NOMO-1 treated with DMSO at 0.1 percent for 48 hours (cell line): ENCODE measurements at regions not wholly inside any gene's neighbourhood (a gene's known extent, or its start where the extent isn't known, plus 50 kb on each side); places are given as distances from the start of the nearest gene placed in this dataset.
"Not testable (repeated sequence)": the region's sequence is repeated elsewhere in the genome, so short reads cannot be mapped to it uniquely, and the experiment has no call there.

ENCODE experiments used
- DNase-seq: peaks from one replicate; lab custom pipeline; 2025; ENCODE audit not compliant: unreplicated experiment; lab: John Stamatoyannopoulos, UW

DNA sequence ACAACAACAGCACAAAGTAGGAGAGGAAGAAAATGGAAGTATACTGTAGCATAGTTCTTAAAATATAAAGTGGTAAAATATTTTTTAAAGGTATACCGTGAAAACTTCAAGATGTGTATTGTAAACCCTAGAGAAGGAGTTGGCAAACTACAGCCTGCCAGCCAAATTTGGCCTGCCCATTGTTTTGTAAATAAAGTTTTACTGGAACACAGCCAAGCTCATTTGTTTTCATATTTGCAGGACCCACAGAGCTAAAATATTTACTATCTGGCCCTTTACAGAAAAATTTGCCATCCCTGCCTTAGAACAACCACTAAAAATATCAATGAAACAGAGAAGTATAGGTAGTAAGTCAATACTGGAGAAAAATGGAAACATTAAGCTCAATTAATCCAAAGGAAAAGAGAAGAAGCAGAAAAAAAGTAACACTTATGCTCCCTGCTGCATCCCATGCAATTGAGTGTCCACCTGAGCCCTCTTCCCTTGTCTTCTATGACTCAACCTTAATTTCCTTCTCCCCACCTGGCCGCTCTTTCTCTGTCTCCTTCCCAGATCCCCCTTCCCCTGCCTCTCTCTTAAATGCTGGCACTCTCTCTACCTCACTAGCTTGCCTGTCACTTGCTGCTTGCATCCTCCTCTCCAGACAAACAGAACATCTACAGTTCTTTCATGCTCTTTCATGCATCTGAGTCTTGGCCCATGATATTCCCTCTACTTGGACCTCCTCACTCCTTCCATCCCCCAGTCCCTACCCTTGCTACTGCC is 50.6 kb upstream of the FER start:
- DNase-seq = no peak

DNA sequence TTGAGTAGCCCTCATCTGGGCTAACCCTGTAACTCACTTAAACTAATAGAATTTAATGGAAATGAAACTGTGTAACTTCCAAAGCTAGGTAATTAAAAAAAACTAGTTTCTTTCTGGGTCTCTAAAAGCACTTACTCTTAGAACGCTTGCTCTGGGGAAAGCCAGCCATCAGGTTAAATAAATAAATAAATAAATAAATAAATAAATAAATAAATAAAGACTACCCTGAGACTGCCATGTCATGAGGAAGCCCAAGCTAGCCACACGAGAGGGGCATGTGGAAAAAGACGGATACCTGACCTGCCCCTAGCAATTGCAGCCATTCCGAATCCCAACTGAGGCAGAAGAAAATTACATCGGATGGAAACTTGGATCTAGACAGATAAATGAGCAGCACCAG is 51.3 kb upstream of the FER start:
- no peak for DNase-seq

DNA sequence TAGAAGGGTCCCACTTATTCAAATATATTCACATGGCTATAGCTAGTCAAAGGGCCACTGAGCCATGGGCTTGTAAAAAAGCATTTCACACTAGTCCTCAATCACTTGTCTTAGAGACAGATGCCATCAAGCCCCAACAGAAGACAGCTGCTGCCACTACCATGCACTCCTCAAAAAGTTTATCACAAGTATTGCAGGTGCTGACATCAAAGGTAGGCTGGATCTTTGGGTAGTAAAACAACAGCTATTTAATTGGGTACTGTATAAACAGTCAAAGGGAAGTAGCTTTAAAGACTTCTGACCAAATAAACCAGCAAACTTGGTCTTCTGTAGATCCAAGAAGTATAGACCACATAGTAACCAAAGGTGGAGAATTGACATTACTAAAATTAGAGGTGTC is 59.2 kb upstream of the FER start:
- no peak for DNase-seq

DNA sequence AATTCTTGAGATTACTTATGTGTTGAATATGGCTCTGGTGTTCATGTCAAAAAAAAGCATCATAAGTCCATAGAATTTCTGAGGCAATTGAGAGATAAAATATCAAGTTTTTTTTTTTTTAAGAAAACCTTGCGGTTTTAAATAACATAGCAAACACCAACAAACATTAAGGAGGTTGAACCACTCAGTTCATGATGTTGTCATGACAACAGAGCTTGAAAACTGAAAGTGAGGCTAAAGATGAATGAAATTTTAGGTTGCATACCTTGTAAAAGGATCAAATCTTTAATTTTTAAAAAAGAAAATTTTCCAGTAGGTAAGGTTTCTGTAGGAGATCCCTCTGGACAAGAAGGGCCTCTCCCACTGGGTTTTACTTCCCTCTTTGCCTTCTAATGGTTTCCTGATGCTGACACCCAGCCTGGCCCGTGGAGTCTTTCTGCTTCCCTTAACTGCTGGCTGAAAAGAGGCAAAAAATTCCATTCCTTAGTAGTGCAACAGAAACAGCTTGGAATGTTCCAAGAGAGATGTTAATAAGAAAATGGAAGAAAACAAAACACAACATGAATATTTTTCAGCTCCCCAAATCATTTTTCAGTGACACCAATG is 60.0 kb upstream of the FER start:
- DNase-seq = no peak

DNA sequence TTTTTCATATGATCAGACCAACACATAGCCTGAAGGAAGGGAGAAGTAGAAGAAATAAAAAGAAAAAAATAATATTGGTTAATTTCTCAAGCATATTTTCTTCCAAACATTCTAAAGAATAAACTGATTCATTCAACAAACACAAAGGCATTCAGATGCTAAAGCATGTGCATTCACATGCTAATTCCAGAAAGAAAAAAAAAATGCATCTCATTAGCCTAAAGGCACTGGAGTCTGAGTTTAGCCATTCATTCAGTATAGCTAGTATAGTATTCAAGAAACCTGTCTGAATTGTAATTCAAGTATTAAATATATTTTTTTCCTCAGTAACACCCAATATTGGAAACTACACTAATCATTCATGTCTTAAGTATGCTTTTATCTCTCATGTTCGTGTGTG is 61.0 kb upstream of the FER start:
- DNase-seq = no peak

DNA sequence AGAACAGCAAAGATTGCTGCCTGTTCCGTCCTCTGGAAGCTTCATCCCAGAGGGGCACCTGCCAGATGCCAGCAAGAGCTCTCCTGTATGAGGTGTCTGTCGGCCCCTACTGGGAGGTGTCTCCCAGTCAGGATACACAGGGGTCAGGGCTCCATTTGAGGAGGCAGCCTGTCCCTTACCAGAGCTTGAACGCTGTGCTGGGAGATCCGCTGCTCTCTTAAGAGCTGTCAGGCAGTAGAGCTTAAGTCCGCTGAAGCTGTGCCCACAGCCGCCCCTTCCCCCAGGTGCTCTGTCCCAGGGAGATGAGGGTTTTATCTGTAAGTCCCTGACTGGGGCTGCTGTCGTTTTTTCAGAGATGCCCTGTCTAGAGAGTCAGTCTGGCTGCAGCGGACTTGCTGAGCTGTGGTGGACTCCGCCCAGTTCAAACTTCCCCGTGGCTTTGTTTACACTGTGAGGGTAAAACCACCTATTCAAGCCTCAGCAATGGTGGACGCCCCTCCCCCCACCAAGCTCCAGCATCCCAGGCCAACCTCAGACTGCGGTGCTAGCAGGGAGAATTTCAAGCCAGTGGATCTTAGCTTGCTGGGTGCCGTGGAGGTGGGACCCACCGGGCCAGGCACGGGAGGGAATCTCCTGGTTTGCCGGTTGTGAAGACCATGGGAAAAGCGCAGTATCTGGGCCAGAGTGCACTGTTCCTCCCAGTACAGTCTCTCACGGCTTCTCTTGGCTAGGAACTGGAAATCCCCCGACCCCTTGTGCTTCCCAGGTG is 62.1 kb upstream of the FER start:
- not testable (repeated sequence) for DNase-seq

DNA sequence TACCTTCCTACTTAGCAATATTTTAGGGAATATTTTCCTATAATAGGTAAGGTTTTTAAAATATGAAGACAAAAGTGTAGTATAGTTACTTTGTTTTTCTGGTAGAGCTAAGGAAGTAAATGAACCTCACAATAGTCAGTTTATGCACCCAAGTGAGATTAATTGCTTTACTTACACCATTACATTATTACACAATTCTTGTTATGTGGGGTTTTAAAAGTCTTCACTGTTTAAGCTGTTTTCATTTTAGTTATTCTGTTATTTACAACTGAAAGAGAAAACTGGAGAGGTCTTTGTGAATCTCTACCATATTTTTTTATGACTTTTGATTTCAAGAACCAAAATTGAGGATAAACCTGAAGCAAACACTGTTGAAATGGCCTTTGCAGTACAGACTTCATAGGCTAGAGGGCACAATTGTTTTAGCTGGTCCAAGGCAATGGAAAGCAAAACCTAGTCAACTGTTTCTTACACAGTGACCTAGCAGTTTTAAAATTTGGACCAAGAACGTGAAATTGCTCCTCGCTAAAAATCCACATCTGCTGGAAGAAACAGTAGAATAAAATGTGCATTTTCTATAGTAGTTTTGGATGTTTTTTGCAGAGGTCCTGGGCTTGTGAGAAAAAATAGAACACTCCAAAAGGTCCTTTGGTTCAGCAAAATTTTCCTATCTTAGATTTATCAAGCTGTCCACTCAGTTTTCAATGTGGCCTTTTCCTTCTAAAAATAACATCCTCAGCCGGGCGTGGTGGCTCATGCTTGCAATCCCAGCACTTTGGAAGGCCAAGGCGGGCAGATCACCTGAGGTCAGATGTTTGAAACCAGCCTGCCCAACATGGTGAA is 66.4 kb upstream of the FER start:
- peak; percentile 79 for DNase-seq

DNA sequence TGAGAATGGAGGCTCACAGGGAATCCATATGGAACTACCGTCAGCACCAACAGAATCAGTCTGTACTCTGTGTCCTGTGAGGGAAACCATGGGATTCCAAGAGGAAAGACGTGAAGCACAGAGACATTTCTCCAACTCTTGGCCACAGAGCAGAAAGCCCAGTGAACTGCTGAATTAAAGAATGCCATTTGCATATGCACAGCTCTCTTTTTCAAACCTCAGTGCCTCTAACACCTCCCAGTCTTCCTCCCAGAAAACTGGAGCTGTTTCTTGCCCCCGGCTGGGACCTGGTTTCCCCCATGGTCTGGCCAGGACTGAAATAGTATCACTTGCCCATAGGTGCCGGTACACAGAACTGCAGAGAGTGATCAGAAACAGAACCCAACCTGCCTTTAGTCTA is 69.6 kb upstream of the FER start:
- no peak for DNase-seq

DNA sequence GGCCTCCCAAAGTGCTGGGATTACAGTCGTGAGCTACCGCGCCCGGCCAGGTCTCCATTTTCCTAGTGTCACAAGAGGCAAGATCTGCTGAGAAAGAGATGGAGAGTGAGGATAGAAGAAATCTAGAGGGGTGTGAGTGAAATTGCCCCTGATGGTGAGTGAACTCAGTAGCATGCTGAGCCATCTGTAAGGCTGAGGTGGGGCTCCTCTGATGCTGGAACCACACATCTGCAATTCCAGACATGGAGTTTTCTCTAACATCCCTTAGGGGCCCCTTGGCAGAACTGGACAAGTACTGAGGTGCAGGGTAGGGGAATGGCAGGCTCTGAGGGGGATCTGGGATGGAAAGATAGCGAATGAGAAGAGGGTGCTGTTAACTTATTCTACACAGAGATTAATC is 72.0 kb upstream of the FER start:
- no peak for DNase-seq

DNA sequence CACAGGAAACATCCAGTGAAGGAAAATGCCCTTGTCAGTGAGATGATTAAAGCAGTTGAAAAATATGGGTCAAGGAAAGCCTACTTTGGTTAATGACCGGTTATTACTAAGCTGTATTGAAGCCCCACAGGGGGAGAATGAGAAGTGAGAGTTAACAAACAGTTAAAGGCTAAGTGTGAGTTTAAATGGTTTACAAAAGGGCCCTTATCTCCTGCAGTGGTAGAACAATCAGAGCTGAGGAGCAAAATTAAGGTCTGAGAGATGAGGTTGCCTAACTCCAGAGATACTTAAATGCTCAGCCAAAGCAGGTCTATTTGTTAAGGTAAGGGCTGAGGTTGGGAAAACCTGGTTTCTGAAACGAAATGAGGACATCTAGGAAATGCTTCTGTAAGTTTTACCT is 75.1 kb upstream of the FER start:
- no peak for DNase-seq

DNA sequence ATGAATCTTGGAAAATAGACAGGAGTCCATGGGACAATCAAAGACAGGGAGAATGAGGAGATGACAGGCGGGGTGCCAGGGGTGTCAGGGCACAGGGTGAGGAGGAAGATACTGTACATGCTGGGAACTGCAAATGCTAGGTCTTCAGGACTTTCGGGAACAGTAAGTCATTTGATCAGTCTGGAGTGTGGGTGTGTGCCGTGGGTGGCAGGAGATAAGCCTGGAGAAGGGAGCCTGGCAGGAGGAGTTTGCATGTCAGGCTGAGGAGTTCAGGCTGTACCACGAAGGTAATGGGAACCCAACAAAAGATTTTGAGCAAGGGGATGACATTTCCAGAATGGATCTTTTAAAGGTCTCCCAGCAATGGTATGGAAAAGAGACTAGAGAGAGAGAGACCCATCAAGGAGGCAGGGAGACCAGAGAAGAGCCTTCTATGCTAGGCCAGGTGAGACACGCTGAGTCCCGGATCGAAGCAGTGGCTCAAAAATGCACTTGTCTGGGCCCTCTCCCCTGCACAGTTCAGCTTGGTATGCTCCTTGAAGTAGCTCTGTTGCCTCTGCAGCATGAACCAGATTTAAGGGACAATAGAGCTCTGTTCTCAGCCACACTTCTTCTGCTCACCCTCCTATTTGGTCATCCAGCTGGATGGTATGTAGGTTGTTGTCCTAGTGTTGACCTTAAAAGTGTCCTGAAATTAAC is 77.0 kb upstream of the FER start:
- no peak for DNase-seq

DNA sequence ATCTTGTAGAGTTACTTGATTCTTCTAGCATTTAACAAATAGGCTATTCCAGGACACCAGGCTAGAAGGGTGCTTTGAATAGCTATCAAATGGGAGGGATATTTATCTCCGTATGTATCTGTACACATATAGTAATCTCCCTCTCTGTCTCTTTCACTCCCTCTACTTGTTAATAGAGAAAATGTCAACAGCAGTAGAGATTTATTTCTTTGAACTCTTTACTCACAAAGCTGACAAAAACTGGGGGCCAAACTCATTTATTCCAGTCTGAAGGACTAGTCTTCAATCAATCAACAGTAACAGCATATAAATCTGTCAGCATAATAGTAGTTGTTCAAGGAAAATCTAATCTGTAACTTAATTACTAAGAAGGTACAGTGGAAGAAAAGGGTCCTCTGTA is 78.2 kb upstream of the FER start:
- DNase-seq = no peak

DNA sequence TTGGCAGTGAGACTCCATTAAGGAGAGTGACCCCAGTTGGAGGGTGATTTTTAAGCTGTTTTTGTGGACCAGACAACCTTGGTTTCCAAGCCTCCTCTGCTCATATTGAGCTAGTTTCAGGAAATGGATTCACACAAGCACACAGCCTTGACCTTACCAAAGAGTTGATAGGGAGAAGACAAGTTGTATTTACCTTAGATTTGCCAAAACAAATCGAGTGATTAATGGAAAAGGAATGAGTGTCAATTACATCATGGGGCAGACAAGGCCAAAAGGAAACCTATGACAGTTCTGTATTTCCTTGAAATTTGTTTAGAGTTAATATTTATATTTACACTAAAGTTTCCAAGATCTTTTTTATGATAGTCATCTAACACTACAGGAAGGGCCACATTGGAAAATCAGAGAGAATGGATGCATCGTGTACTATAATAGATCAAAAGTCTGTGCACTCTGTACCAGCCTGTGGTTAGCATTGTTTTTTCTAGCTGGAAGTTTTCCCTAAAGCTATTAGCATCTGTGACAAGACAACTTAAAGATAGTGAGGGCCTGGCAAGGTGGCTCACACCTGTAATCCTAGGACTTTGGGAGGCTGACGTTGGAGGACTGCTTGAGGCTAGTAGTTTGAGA is 86.0 kb upstream of the FER start:
- no peak for DNase-seq

DNA sequence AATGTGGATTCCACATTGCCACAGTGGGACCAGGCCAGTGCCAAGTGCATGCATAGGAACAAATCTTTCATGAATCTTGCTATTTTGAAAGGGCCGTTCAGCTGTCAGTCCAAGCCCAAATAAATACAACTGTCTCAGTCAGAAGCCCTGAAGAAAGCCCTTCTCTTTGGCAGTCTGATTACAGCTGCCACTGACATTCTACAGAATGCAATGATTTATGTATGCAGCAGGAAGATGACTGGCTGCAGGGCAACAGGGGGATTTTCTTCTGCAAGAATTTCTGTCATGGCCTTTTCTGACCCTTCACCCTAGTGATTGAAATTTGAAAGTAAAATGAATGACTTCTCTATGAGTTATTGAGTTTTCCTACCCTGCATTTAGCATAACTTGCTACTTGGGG is 86.7 kb upstream of the FER start:
- DNase-seq = no peak

DNA sequence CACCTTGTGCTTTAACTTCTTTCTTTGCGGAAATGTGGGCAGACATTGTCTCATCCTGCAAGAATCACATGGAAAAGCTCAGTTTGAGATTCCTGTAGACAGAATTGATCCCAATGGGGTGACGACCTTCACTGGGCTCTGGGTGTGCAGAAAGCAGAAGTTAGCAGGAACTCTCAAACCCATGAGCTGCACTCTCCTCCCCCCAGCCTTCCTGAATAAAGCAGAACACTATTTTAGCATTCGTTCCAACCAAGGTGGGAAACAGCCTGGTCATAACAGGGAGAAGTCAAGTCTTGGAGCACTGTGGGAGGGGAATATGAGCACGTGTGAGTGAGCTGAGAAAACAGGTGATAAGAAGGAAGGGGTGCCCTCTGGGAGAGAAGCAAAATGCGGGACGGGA is 87.4 kb upstream of the FER start:
- no peak for DNase-seq

DNA sequence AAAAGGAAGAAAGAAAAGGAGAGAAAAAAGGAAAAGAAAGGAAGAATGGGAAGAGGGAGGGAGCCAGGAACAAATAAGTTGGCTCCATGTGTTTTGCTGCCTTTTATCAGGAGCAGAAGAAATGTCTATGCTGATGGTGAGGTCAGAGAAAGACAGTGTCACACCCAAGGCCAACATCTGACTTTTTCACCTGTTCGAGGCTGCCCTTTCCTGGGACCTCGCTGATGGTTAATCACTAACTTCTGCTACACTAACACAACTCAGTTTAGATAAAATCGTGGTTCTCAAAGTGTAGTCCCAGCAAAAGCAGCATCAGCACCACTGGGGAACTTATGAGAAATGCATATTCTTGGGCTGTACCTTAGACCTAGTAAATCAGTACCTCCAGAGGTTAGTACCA is 88.2 kb upstream of the FER start:
- no peak for DNase-seq

DNA sequence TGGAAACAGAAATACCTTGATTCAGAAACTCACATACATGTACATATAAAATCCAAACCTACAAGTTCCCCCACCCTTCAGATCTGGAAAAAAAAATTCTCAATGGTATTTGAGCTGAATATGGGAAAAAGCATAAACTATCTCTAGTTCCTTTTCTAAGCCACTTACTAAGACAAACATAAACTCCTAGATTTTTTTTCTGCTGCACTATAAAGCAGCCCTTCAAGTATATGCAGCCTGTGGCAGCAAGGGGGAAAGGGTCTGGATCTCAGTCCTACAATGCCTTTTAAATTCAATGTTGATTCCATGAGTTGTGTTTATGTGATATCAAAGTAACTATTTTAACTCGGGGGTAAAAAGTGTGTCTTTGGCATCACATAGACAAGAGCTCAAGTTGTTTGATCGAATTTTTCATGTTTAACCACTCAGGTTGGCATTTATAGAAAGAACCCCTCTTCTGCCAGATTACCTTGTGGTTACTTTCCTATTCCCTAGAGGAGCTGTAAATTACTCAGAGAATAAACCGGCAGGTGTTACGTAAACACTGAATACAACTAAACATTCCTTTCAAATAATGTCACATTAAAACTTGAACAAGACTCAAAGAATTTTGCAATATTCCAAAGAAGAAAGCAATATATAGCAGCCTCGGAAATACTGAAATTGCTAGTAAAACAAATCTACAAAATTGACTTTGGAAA is 91.8 kb upstream of the FER start:
- DNase-seq = no peak

DNA sequence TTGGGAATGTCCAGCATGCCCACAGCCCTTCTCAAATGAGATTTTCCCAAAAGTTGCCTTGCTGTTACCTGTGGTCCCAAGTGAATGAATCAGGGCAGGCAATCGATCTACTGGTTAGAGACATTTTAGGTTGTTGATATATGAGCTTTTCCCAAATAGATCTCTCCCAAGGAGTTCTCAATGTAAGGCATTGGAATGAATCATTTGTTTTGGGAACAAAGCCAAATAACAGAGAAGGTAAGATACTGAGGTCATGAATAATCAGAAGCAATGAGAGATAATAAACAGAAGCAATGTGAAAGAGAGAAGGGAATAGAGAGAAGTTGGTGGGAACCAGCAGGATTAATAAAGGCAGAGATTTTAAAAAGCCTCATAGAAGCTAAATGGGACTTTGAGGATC is 93.6 kb upstream of the FER start:
- no peak for DNase-seq

DNA sequence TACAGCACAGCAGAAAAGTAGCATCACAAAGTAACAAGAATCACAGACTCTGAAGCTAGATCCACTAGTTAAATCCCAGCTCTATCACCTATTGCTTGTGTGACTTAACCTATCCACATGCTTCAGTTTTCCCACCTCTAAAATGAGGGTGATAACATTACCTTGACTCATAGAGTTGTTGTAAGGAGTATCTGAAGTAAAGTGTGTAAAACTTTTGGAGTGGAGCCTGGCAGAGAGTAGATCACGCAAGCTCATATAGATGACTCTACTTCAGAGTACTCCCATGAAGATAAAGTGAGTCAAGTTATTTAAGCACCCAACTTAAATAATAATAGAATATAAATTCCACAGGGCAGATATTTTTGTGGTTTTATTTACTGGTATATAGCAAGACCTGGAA is 94.5 kb upstream of the FER start:
- DNase-seq = no peak

DNA sequence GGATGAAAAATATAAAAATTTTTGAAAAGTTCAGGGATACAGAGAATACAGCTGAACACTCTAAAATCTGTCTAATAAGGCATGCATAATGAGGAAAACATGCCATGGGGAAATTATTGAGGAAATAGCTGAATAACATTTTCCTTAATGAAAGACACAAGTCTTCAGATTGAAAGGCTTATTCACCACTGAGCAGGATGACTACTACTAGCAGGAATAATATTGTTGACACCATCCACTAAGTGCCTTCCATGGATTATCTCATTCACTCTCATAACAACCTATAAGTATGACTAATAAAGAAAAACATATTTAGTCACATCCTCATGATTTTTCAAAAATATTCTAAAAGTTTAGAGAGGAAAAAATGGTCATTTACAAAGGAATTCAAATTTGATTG is 96.7 kb upstream of the FER start:
- no peak for DNase-seq
